T-helper 2 cell (primary cell): ENCODE measurements at regions not wholly inside any gene's neighbourhood (a gene's known extent, or its start where the extent isn't known, plus 50 kb on each side); places are given as distances from the start of the nearest gene placed in this dataset.
A peak's percentile ranks its signal among the peaks of the same experiment; 100 is the strongest.
"Not testable (repeated sequence)": the region's sequence is repeated elsewhere in the genome, so short reads cannot be mapped to it uniquely, and the experiment has no call there.

ENCODE experiments used
- DNase-seq, 5 experiments: peaks; one replicate each; pipeline versions ENCODE4 v3.0.0 to v3.0.0-alpha.2; 2012 to 2022

GRCh38 chr1:90291431-90292216 is 296.7 kb downstream of the ZNF326 start:
- no peak for DNase-seq

GRCh38 chr1:90282811-90283210 is 287.9 kb downstream of the ZNF326 start:
- DNase-seq, result no peak

GRCh38 chr1:90281886-90282285 is 287.0 kb downstream of the ZNF326 start:
- DNase-seq, result not testable (repeated sequence)

- DNase-seq, result no peak
Observed at GRCh38 chr1:90277270-90277669, 282.4 kb downstream of the ZNF326 start.

- DNase-seq, result no peak
Observed at GRCh38 chr1:90274376-90274775, 279.5 kb downstream of the ZNF326 start.

- no peak for DNase-seq
Observed at GRCh38 chr1:90273241-90273774, 278.4 kb downstream of the ZNF326 start.

GRCh38 chr1:90262791-90263190 is 267.9 kb downstream of the ZNF326 start:
- no peak for DNase-seq

GRCh38 chr1:90262286-90262685 is 267.4 kb downstream of the ZNF326 start:
- DNase-seq, result no peak

- no peak for DNase-seq
Observed at GRCh38 chr1:90246069-90246468, 251.2 kb downstream of the ZNF326 start.

GRCh38 chr1:90236493-90236892 is 241.6 kb downstream of the ZNF326 start:
- DNase-seq, result no peak

- no peak for DNase-seq
Observed at GRCh38 chr1:90223401-90223800, 228.5 kb downstream of the ZNF326 start.

GRCh38 chr1:90220941-90221693 is 226.2 kb downstream of the ZNF326 start:
- DNase-seq, result no peak

- no peak for DNase-seq
Observed at GRCh38 chr1:90220496-90220895, 225.6 kb downstream of the ZNF326 start.

- DNase-seq, result not testable (repeated sequence)
Observed at GRCh38 chr1:90219166-90219871, 224.4 kb downstream of the ZNF326 start.

- DNase-seq, result no peak
Observed at GRCh38 chr1:90210633-90211491, 216.0 kb downstream of the ZNF326 start.

- DNase-seq, result no peak
Observed at GRCh38 chr1:90208949-90209348, 214.0 kb downstream of the ZNF326 start.

- DNase-seq, result no peak
Observed at GRCh38 chr1:90206260-90206659, 211.3 kb downstream of the ZNF326 start.

GRCh38 chr1:90204780-90205179 is 209.9 kb downstream of the ZNF326 start:
- DNase-seq, result no peak

- DNase-seq, result no peak
Observed at GRCh38 chr1:90204023-90204590, 209.2 kb downstream of the ZNF326 start.

- peak in 1 of 5 experiments; percentile 34 for DNase-seq
Observed at GRCh38 chr1:90201467-90202358, 206.8 kb downstream of the ZNF326 start.
